Astrocyte (in vitro differentiated cells and primary cell): ENCODE measurements at regions not wholly inside any gene's neighbourhood (a gene's known extent, or its start where the extent isn't known, plus 50 kb on each side); places are given as distances from the start of the nearest gene placed in this dataset.

Experiments
- CTCF ChIP-seq: IDR thresholded peaks from 2 replicates; pipeline ENCODE4 v1.5.1; 2011; ENCODE audit warnings: low read depth, mild to moderate bottlenecking, inconsistent platforms, low read length, moderate library complexity; ENCODE audit not compliant: insufficient read depth
- EZH2 ChIP-seq: IDR thresholded peaks from 2 replicates; pipeline ENCODE4 v1.6.1; 2012; ENCODE audit warnings: mild to moderate bottlenecking, low read length, inconsistent platforms; ENCODE audit not compliant: insufficient read depth

- TF ChIP-seq CTCF (no peak), EZH2 (no peak)
Observed at GRCh38 chr12:67202011-67202677, 67.0 kb upstream of the CAND1 start.
